AG09309 (cell line): ENCODE measurements at regions not wholly inside any gene's neighbourhood (a gene's known extent, or its start where the extent isn't known, plus 50 kb on each side); places are given as distances from the start of the nearest gene placed in this dataset.

Experiments used
- DNase-seq: peaks from one replicate; pipeline ENCODE4 v3.0.0-alpha.2; 2010; ENCODE audit warnings: low read depth
- H3K4me3 ChIP-seq: 2 replicates; pipeline ENCODE4 v1.5.1; 2011; ENCODE audit warnings: mild to moderate bottlenecking, low read depth, low read length, moderate library complexity; ENCODE audit not compliant: control insufficient read depth
- TF ChIP-seq, protein P1 (sequence below): IDR thresholded peaks from 2 replicates; pipeline ENCODE4 v1.5.1; 2011; ENCODE audit warnings: mild to moderate bottlenecking, low read depth, low read length, inconsistent platforms; ENCODE audit not compliant: insufficient read depth, control insufficient read depth; ENCODE audit errors: missing control alignments

- no peak overlapping the region for H3K4me3 ChIP-seq
- TF ChIP-seq, protein P1, sequence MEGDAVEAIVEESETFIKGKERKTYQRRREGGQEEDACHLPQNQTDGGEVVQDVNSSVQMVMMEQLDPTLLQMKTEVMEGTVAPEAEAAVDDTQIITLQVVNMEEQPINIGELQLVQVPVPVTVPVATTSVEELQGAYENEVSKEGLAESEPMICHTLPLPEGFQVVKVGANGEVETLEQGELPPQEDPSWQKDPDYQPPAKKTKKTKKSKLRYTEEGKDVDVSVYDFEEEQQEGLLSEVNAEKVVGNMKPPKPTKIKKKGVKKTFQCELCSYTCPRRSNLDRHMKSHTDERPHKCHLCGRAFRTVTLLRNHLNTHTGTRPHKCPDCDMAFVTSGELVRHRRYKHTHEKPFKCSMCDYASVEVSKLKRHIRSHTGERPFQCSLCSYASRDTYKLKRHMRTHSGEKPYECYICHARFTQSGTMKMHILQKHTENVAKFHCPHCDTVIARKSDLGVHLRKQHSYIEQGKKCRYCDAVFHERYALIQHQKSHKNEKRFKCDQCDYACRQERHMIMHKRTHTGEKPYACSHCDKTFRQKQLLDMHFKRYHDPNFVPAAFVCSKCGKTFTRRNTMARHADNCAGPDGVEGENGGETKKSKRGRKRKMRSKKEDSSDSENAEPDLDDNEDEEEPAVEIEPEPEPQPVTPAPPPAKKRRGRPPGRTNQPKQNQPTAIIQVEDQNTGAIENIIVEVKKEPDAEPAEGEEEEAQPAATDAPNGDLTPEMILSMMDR = no peak
- DNase-seq = no peak
These were observed 665.7 kb downstream of the CDH8 start for GRCh38 chr16:61370564-61370963.

GRCh38 chr16:61366006-61366405 lies 670.2 kb downstream of the CDH8 start:
- TF ChIP-seq, protein P1 = no peak
- DNase-seq = no peak
- H3K4me3 ChIP-seq = no peak overlapping the region

DNA sequence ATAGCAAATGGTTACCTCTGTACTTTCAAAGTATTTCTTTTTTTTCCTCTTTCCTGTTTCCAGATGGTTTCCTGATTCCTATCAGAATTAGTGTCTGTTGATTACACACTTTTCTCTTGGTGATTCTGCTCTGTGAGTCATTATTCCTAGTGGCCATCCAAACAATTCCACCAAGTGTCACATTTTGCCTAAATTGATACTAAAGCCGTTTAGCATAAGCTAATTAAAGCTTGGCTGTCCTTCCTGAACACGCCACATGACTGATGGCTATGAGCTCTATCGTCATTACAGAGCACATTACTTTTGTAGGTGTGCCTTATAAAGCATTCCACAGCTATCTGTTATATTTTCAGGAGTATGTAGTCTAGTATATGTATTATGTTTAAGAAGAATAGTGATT lies 671.2 kb downstream of the CDH8 start:
- DNase-seq = no peak
- H3K4me3 ChIP-seq = no peak overlapping the region
- TF ChIP-seq, protein P1 = no peak

GRCh38 chr16:61362585-61362984 lies 673.7 kb downstream of the CDH8 start:
- TF ChIP-seq, protein P1 = no peak
- DNase-seq = no peak
- H3K4me3 ChIP-seq = no peak overlapping the region

GRCh38 chr16:61344791-61345190 lies 691.4 kb downstream of the CDH8 start:
- no peak for DNase-seq
- no peak overlapping the region for H3K4me3 ChIP-seq
- TF ChIP-seq, protein P1 = no peak

GRCh38 chr16:61332461-61332860 lies 703.8 kb downstream of the CDH8 start:
- DNase-seq = no peak
- TF ChIP-seq, protein P1 = no peak
- no peak overlapping the region for H3K4me3 ChIP-seq

- no peak for DNase-seq
- H3K4me3 ChIP-seq = no peak overlapping the region
- TF ChIP-seq, protein P1 = no peak
These were observed 712.2 kb downstream of the CDH8 start for GRCh38 chr16:61324044-61324443.
